Hematopoietic multipotent progenitor cell treated with erythropoietin and hydrocortisone succinate and interleukin-3 and kit ligand, for 17 days (in vitro differentiated cells): ENCODE measurements at regions not wholly inside any gene's neighbourhood (a gene's known extent, or its start where the extent isn't known, plus 50 kb on each side); places are given as distances from the start of the nearest gene placed in this dataset.

Experiments
- DNase-seq: peaks from one replicate; pipeline ENCODE4 v3.0.0-alpha.2; 2015; ENCODE audit warnings: low spot score

DNA sequence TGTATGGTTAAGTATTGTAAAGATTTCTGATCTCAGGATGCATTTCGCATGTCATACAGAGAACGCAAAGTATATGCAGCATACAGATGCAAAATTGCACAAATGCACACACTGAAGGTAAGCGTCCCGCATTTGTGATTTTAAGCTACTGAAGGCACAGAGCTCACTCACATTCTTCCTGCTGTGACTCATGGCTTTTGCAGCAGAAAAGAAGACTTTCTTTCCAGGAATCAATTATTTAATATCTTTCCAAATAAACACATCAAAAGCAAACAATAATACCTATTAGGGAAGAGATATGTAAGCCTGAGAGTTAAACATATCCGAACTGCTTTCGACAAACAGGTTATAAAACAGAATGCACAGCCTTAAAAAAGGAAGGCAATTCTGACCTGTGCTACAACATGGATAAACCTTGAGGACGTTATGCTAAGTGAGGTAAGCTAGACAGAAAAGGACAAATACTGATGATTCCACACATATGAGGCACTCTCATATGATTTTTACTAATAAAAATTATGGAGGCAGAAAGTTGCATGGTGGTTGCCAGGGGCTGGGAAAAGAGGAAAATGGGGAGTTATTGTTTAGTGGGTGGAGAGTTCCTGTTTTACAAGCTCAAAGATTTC lies 109.0 kb downstream of the TFAP2A start:
- DNase-seq, result no peak

DNA sequence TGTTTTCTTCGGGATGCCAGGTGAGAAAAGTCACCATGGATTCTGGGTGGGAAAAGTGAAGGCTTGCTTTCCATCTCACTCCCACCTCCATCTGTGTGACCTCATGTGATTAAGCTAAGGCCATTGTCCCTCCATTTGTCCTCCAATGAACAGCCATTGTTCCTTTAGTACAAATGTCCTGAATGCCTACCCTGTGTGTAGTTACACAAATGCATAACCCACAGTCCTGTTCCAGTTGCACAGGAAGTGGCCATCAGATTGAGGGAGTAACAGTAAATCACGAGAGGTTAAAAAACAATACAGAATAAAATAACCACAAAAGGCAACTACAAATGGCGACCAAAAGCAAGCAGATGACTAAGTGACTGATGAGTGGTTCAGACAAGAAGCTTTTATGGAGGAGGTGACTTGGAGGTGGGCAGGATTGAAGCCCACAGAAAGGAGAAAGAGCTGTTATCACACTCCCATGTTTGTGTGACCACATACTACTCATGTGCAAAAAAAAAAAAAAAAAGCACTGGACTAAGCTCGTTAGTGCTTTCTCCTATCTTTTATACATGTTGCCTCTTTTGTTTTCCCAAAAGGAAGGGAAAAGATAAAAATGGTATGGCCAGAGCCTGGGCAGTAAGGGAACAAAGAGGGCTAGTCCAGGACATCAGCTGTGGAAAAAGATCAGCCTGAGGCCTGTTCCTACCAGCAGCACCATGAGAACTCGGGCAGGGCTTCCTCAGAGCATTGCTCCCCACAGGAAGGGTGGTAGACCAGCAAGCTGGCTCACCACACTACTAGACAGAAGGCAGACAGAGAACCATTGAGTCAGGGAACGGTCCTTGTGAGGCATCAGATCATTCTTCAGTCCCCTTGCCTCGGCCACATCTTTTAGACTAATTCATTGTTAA lies 111.0 kb downstream of the TFAP2A start:
- DNase-seq, result no peak

DNA sequence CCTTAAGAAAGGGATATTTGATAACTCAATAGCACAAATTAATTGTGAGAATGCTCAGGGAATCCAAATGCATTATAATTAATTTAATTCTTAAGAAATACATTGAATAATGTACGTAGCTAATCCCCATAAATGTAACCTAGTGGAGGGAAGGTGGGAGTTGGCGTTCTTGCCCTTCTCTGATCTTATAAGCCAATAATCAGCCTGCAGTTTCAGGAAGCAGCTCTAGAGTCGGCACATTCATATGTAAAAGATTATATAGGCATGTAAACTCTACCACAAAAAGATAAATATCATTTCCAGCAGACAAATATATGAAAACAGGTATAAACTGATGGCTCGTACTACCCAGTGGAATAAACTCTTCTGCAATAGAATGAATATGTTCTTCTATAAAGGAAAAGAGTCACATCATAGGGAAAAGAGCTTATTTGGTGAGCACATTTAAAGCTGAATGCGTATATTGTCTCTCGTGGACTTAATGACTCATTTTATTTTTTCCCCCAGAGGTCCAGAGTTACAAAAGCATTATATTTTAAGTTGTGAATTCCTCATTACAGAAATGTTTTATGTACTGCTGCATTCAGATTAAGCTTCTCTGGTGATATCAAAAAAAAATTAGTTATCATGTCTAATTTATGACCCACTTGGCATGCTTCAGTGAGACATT lies 112.2 kb downstream of the TFAP2A start:
- DNase-seq, result no peak

GRCh38 chr6:10300071-10300470 lies 114.8 kb downstream of the TFAP2A start:
- no peak for DNase-seq

DNA sequence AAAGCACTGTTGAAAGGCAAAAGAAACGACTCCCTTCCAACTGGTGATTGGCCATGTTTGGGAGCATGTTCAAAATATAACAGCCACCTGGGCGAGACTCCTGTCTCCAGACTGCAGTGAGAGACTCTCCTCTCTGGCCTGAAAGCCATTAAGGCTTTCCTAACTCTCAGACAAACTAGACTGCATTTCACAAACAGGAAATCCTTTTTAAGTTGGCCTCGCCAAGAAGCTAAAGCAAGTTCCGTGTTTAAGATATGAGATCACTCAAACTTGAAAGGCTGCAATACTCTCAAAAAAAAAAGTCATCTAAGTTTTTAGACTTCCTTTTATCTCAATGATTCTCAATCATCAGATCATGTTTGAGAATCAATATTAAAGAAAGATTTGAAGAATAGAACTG lies 117.0 kb downstream of the TFAP2A start:
- DNase-seq, result no peak

GRCh38 chr6:10278746-10279145 lies 136.1 kb downstream of the TFAP2A start:
- no peak for DNase-seq

DNA sequence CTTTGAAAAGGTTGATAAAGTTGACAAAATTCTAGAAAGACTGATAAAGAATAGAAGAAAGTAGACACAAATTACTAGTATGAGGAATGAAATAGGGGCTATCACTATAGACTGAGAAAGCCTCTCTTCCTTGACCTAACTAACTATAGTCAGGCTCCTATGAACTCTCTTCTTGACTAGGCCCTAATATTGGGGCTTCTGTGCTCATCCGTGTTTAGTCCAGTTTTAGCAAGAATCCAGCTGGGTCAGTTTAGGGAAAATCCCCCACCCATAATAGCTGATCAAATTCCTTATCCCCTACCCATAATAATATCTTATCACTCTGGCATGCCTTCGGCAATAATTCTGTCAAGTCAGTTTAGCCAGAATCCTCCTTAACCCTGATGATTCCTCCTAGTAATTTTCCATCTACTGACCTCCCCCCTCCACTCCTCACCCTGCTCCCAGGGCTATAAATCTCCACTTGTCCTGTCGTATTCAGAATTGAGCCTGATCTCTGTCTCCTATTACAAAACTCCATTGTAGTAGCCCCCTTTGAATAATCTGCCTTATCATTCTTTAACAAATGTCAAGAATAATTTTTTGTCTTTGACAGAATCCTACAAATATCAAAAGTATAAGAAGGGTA lies 138.1 kb downstream of the TFAP2A start:
- no peak for DNase-seq

DNA sequence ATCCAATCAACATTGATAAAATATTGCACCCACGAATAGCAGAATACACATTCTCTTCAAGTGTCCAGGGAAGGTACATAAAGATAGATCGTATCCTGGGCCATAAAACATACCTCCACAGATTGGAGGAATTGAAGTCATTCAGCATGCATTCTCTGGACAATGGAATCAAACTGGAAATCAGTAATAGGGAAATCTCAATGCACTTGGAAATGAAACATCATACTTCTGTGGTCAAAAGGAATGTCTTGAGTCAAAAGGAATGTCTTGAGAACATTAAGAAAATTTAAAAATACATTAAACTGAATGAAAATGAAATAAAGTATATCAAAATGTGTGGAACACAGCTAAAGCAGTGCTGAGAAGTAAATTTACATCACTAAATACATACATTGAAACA lies 138.8 kb downstream of the TFAP2A start:
- DNase-seq, result no peak

GRCh38 chr6:10272591-10272990 lies 142.3 kb downstream of the TFAP2A start:
- no peak for DNase-seq

DNA sequence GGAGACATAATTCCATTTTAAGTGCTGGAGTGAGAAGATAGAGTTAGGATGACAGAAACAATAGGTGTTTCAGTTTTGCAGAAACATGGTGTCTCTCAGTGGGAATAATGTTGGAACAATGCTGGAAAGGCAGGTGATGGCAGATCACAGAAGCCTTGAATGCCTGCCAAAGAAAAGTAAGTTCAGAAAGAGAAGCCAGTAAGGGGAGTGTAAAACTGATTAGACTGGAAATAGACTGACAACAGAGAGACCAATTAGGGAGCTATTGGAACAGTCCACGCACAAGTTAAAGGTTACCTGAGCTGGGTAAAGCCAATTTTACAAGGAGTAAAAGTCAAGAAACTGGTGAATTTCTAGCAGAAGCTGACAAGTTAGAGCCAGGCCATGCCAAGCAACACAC lies 142.9 kb downstream of the TFAP2A start:
- no peak for DNase-seq

DNA sequence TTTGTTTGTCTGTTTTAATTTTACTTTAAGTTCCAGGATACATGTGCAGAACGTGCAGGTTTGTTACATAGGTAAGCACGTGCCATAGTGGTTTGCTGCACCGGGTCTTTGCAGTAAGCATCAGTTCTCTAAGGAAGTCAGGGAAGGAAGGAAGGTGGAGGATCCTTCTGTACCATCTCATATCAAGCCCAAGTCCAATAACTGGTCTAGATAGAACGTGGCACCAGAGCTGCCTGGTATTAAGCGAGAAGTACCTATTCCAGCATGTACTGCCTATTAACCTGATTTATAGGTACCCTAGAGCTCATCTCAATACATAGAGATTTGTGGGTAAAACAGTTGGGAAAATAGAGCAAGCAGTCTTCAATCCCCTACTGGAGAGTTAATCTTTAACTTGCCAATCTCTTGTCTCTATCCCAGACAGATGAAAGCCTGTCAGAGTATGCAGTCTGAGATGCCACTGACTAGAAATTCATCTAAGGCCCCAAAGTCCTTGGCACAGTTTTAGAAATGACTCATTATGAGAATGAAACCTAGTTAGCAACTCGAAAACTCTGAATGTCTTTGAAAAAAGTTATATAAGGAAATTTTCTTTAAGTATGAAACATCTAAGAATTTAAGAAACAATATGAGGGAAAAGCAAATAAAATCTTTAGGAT lies 144.9 kb downstream of the TFAP2A start:
- DNase-seq, result no peak

DNA sequence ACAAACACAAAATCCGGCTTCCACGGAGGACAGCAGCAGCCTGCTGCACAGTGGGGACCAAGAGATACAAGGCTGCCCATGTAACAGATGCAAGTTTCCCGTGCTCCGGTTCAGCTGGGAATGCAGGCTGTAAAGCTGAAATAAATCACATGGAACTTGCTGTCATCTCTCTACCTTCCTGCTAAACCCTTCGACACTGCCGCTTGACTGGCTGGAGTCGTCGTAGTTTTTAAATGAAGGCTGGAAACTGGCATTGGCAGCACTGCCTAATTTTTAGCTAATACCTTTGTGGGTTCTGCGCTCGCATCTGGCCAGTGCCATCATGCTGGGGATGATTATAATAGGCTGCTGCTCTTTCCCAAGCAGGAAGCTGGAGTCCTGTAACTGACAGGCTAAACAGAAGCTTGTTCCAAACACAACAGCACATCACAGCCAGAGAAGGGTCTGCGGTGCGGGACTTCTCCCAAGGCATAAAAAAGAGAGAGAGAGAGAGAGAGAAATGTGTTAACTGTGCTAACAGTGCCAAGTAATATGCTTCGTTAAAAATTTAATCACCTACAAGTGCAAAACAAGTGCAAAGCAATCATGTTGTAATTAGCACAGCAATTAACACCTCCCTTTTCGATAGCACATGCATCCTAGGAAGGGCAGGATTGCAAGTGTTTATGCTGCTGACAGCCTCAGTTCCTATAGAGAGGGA lies 146.1 kb downstream of the TFAP2A start:
- DNase-seq, result no peak

- DNase-seq, result no peak
Measured at GRCh38 chr6:10268111-10268510, 146.8 kb downstream of the TFAP2A start.

- DNase-seq, result no peak
Measured at GRCh38 chr6:10266462-10266861, 148.4 kb downstream of the TFAP2A start.

DNA sequence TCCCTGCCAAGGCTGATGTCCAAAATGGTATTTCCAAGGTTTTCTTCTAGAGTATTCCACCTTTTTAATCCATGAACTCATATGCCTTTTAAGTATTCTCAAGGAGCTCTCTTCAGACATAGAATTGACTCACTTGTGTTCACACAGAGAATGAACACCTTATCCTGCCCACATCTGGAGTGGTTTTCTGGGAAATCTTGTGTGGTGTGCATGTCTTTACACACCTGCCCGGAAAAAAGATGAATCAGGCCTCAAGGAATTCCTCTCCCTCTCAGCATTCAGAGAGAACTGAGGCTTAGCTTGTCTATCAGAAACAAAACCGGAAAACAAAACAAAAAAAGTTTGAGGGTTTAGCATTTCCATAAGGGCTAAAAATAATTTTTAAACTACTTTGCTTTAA lies 148.8 kb downstream of the TFAP2A start:
- no peak for DNase-seq

DNA sequence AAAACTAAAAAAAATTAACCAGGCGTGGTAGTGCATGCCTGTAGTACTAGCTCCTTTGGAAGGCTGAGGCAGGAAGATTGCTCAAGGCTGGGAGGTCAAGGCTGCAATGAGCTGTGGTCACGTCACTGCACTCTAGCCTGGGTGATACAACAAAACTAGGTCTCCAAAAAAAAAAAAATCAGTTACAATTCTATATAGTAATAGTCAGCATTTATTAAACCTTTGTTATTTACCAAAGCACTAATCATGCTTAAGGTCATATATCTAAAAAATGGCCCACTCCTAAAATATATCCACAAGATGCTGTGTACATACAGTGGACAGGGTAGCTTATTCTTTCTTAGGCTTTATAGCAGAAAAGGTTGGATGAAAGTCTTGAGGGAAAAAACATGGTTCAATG lies 152.4 kb downstream of the TFAP2A start:
- DNase-seq, result no peak

DNA sequence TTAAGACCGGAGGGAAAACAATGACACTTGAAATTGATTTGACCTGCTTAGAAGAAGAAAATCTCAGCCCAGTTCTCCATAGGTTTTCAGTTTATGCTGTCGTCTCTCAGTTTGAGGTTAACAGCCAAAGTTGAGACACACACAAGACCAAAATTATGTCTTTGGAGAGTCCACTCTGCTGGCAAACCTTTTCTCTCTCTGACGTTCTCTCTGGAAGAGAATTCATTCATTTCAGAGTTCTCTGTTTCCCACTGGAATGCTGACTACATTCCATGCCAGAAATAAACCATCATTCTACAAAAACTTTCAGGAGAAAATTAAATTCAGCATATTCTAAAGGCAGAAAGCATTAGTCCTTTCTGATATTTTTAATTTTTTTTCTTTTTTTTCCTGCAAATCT lies 155.2 kb downstream of the TFAP2A start:
- DNase-seq, result no peak

GRCh38 chr6:10258341-10258740 lies 156.5 kb downstream of the TFAP2A start:
- no peak for DNase-seq

- no peak for DNase-seq
Measured at GRCh38 chr6:10256113-10256690, 158.7 kb downstream of the TFAP2A start.

GRCh38 chr6:10250655-10251220 lies 164.1 kb downstream of the TFAP2A start:
- no peak for DNase-seq

DNA sequence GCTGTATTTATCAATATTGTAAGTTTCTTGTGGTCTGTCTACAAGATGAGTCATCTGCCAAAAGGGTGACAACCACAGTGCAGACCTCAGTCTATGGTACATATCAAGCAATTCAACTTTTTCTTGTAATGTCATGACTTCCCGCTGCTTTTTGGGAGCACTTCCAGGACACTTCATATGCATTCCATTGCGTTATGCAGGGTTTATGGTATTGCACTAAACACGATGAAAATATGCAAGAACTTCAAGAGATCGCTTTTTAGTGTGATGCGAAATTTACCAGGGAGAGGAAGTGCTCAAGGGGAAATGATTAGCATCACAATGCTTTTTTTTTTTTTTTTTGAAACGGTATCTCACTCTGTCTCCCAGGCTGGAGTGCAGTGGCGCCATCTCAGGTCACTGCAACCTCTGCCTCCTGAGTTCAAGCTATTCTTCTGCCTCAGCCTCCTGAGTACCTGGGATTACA lies 166.5 kb downstream of the TFAP2A start:
- DNase-seq, result no peak
